ENCODE measurements at regions not wholly inside any gene's neighbourhood (a gene's known extent, or its start where the extent isn't known, plus 50 kb on each side); places are given as distances from the start of the nearest gene placed in this dataset.
"Not testable (repeated sequence)": the region's sequence is repeated elsewhere in the genome, so short reads cannot be mapped to it uniquely, and the experiment has no call there.

GRCh38 chr9:106030146-106030545 lies 335.8 kb downstream of the TMEM38B start:
- H3K9me3 ChIP-seq; H3K27ac Mint-ChIP-seq; CTCF ChIA-PET; DNase-seq; H3K27me3 Mint-ChIP-seq; H3K4me1 ChIP-seq (ENCODE audit: control insufficient read depth in 1 of 2, extremely low read depth in 1 of 2, insufficient read depth in 2 of 2, low read length in 2 of 2); H3K4me3 Mint-ChIP-seq; H3K4me3 ChIP-seq (ENCODE audit: control insufficient read depth in 1 of 2, extremely low read depth in 1 of 2, low read length in 1 of 2); POLR2A ChIA-PET; H3K36me3 ChIP-seq (ENCODE audit: control insufficient read depth in 2 of 2, extremely low read depth in 1 of 2, insufficient read depth in 1 of 2, low read length in 1 of 2); ATAC-seq (replicated peaks in 1 of 4); H3K27ac ChIP-seq (ENCODE audit: low read length); H3K4me1 Mint-ChIP-seq; H3K36me3 Mint-ChIP-seq; H3K27me3 ChIP-seq (replicated peaks in 1 of 2; ENCODE audit: control insufficient read depth in 2 of 2, extremely low read depth in 1 of 2, insufficient read depth in 2 of 2, low read length in 1 of 2): not testable (repeated sequence)
- WGBS (ENCODE audit: insufficient coverage), result no CpG with 5 or more reads among the region's 3 CpGs
- peaks cover 5 to 18% (median 10%) of the 10 kb centered on the region in 3 donors for H3K9me3 Mint-ChIP-seq

GRCh38 chr9:106032978-106033377 lies 338.6 kb downstream of the TMEM38B start:
- Mint-ChIP-seq H3K36me3 (no peaks in the 10 kb centered on the region), H3K4me3 (no peak overlapping the region), H3K27me3 (no peaks in the 10 kb centered on the region), H3K9me3 (peaks cover 5 to 18% (median 10%) of the 10 kb centered on the region in 3 donors), H3K27ac (no peak overlapping the region), H3K4me1 (no peaks in the 10 kb centered on the region)
- no peaks in the 10 kb centered on the region for H3K36me3 ChIP-seq (ENCODE audit: control insufficient read depth in 2 of 2, extremely low read depth in 1 of 2, insufficient read depth in 1 of 2, low read length in 1 of 2)
- DNase-seq, result no peak
- no peak overlapping the region for H3K27ac ChIP-seq (ENCODE audit: low read length)
- no peaks in the 10 kb centered on the region for H3K27me3 ChIP-seq (replicated peaks in 1 of 2; ENCODE audit: control insufficient read depth in 2 of 2, extremely low read depth in 1 of 2, insufficient read depth in 2 of 2, low read length in 1 of 2)
- no peak for ATAC-seq (replicated peaks in 1 of 4)
- CTCF ChIA-PET, result no interaction called here
- no peaks in the 10 kb centered on the region for H3K4me1 ChIP-seq (ENCODE audit: control insufficient read depth in 1 of 2, extremely low read depth in 1 of 2, insufficient read depth in 2 of 2, low read length in 2 of 2)
- POLR2A ChIA-PET, result no interaction called here
- WGBS (ENCODE audit: insufficient coverage), result 57% methylated on average over 1 of the region's 3 CpGs
- H3K4me3 ChIP-seq (ENCODE audit: control insufficient read depth in 1 of 2, extremely low read depth in 1 of 2, low read length in 1 of 2), result no peak overlapping the region
- no peaks in the 10 kb centered on the region for H3K9me3 ChIP-seq

GRCh38 chr9:106035806-106036205 lies 341.5 kb downstream of the TMEM38B start:
- ChIA-PET CTCF (no interaction called here), POLR2A (no interaction called here)
- Histone ChIP-seq H3K4me1 (ENCODE audit: control insufficient read depth in 1 of 2, extremely low read depth in 1 of 2, insufficient read depth in 2 of 2, low read length in 2 of 2) (no peaks in the 10 kb centered on the region), H3K27ac (ENCODE audit: low read length) (no peak overlapping the region), H3K36me3 (ENCODE audit: control insufficient read depth in 2 of 2, extremely low read depth in 1 of 2, insufficient read depth in 1 of 2, low read length in 1 of 2) (no peaks in the 10 kb centered on the region), H3K27me3 (replicated peaks in 1 of 2; ENCODE audit: control insufficient read depth in 2 of 2, extremely low read depth in 1 of 2, insufficient read depth in 2 of 2, low read length in 1 of 2) (no peaks in the 10 kb centered on the region), H3K4me3 (ENCODE audit: control insufficient read depth in 1 of 2, extremely low read depth in 1 of 2, low read length in 1 of 2) (no peak overlapping the region), H3K9me3 (no peaks in the 10 kb centered on the region)
- peaks cover 0 to 15% (median 2%) of the 10 kb centered on the region in 3 donors for H3K9me3 Mint-ChIP-seq
- H3K36me3 Mint-ChIP-seq, result no peaks in the 10 kb centered on the region
- no peak overlapping the region for H3K27ac Mint-ChIP-seq
- no peaks in the 10 kb centered on the region for H3K4me1 Mint-ChIP-seq
- ATAC-seq (replicated peaks in 1 of 4), result no peak
- DNase-seq, result no peak
- no peaks in the 10 kb centered on the region for H3K27me3 Mint-ChIP-seq
- no peak overlapping the region for H3K4me3 Mint-ChIP-seq

- Histone ChIP-seq H3K4me3 (ENCODE audit: control insufficient read depth in 1 of 2, extremely low read depth in 1 of 2, low read length in 1 of 2) (no peak overlapping the region), H3K27ac (ENCODE audit: low read length) (no peak overlapping the region), H3K36me3 (ENCODE audit: control insufficient read depth in 2 of 2, extremely low read depth in 1 of 2, insufficient read depth in 1 of 2, low read length in 1 of 2) (no peaks in the 10 kb centered on the region), H3K9me3 (no peaks in the 10 kb centered on the region), H3K27me3 (replicated peaks in 1 of 2; ENCODE audit: control insufficient read depth in 2 of 2, extremely low read depth in 1 of 2, insufficient read depth in 2 of 2, low read length in 1 of 2) (no peaks in the 10 kb centered on the region), H3K4me1 (ENCODE audit: control insufficient read depth in 1 of 2, extremely low read depth in 1 of 2, insufficient read depth in 2 of 2, low read length in 2 of 2) (no peaks in the 10 kb centered on the region)
- POLR2A ChIA-PET, result interaction anchor here in 1 of 2 donors (0.5 kb wide), 1 partner anchor 1355 kb away, joined by 4 read pairs; no protein-coding TSS in a partner anchor
- Mint-ChIP-seq H3K36me3 (no peaks in the 10 kb centered on the region), H3K27ac (no peak overlapping the region), H3K4me3 (no peak overlapping the region), H3K4me1 (no peaks in the 10 kb centered on the region), H3K27me3 (no peaks in the 10 kb centered on the region), H3K9me3 (peaks cover 0 to 5% (median 1%) of the 10 kb centered on the region in 3 donors)
- CTCF ChIA-PET, result interaction anchor here in 1 of 2 donors (0.6 kb wide), 1 partner anchor 953 kb away, joined by 6 read pairs; no protein-coding TSS in a partner anchor
- WGBS (ENCODE audit: insufficient coverage), result no CpG with 5 or more reads among the region's 1 CpG
- ATAC-seq (replicated peaks in 1 of 4) (no peak), DNase-seq (no peak)
These were observed 344.1 kb downstream of the TMEM38B start for GRCh38 chr9:106038266-106039001.

GRCh38 chr9:106039151-106039935 lies 345.0 kb downstream of the TMEM38B start:
- Mint-ChIP-seq H3K4me3 (no peak overlapping the region), H3K9me3 (peaks cover 0 to 9% (median 0%) of the 10 kb centered on the region in 3 donors), H3K27me3 (no peaks in the 10 kb centered on the region), H3K4me1 (no peaks in the 10 kb centered on the region), H3K27ac (no peak overlapping the region), H3K36me3 (no peaks in the 10 kb centered on the region)
- DNase-seq (no peak), ATAC-seq (replicated peaks in 1 of 4) (no peak)
- no peaks in the 10 kb centered on the region for H3K9me3 ChIP-seq
- H3K27ac ChIP-seq (ENCODE audit: low read length), result no peak overlapping the region
- H3K36me3 ChIP-seq (ENCODE audit: control insufficient read depth in 2 of 2, extremely low read depth in 1 of 2, insufficient read depth in 1 of 2, low read length in 1 of 2), result no peaks in the 10 kb centered on the region
- no peaks in the 10 kb centered on the region for H3K4me1 ChIP-seq (ENCODE audit: control insufficient read depth in 1 of 2, extremely low read depth in 1 of 2, insufficient read depth in 2 of 2, low read length in 2 of 2)
- H3K4me3 ChIP-seq (ENCODE audit: control insufficient read depth in 1 of 2, extremely low read depth in 1 of 2, low read length in 1 of 2), result no peak overlapping the region
- no peaks in the 10 kb centered on the region for H3K27me3 ChIP-seq (replicated peaks in 1 of 2; ENCODE audit: control insufficient read depth in 2 of 2, extremely low read depth in 1 of 2, insufficient read depth in 2 of 2, low read length in 1 of 2)
- CTCF ChIA-PET, result interaction anchor here in 1 of 2 donors (0.6 kb wide), 1 partner anchor 953 kb away, joined by 6 read pairs; no protein-coding TSS in a partner anchor
- POLR2A ChIA-PET, result interaction anchor here in 1 of 2 donors (0.5 kb wide), 1 partner anchor 1356 kb away, joined by 4 read pairs; no protein-coding TSS in a partner anchor
- 74% methylated on average over 3 of the region's 5 CpGs for WGBS (ENCODE audit: insufficient coverage)

- H3K9me3 Mint-ChIP-seq; H3K4me3 ChIP-seq (ENCODE audit: control insufficient read depth in 1 of 2, extremely low read depth in 1 of 2, low read length in 1 of 2); H3K27ac ChIP-seq (ENCODE audit: low read length); H3K4me1 ChIP-seq (ENCODE audit: control insufficient read depth in 1 of 2, extremely low read depth in 1 of 2, insufficient read depth in 2 of 2, low read length in 2 of 2); DNase-seq; H3K27me3 Mint-ChIP-seq; H3K27me3 ChIP-seq (replicated peaks in 1 of 2; ENCODE audit: control insufficient read depth in 2 of 2, extremely low read depth in 1 of 2, insufficient read depth in 2 of 2, low read length in 1 of 2); H3K4me3 Mint-ChIP-seq; ATAC-seq (replicated peaks in 1 of 4); CTCF ChIA-PET; H3K36me3 Mint-ChIP-seq; H3K36me3 ChIP-seq (ENCODE audit: control insufficient read depth in 2 of 2, extremely low read depth in 1 of 2, insufficient read depth in 1 of 2, low read length in 1 of 2); POLR2A ChIA-PET; H3K4me1 Mint-ChIP-seq; H3K27ac Mint-ChIP-seq; H3K9me3 ChIP-seq: not testable (repeated sequence)
- no CpG with 5 or more reads among the region's 1 CpG for WGBS (ENCODE audit: insufficient coverage)
These were observed 347.6 kb downstream of the TMEM38B start for GRCh38 chr9:106041920-106042319.

Measured in T-cell (primary cell).